HCT116 (cell line): ENCODE measurements at regions not wholly inside any gene's neighbourhood (a gene's known extent, or its start where the extent isn't known, plus 50 kb on each side); places are given as distances from the start of the nearest gene placed in this dataset.

ENCODE experiments used
- CTCF ChIP-seq, 3 experiments: fragments of 200-600 bp in 1 of 3; sonication (generic) in 1 of 3; IDR thresholded peaks in 2 of 3; conservative IDR thresholded peaks in 1 of 3; 2 replicates each; pipeline ENCODE4 v1.5.1; 2012 to 2017; ENCODE audit warnings: low read depth in 2 of 3, low read length in 2 of 3, antibody characterized with exemption in 1 of 3, borderline replicate concordance in 1 of 3, control low read depth in 1 of 3, mild to moderate bottlenecking in 1 of 3, mixed read lengths in 1 of 3, mixed run types in 1 of 3, moderate library complexity in 1 of 3; ENCODE audit not compliant: insufficient read depth in 1 of 3
- EGR1 ChIP-seq: IDR thresholded peaks from 2 replicates; pipeline ENCODE4 v1.6.1; 2012; ENCODE audit warnings: low read depth
- EZH2 ChIP-seq: fragments of 200-600 bp; sonication (generic); IDR thresholded peaks from 2 replicates; pipeline ENCODE4 v1.6.1; 2017; ENCODE audit warnings: antibody characterized with exemption, mixed run types
- MAX ChIP-seq: IDR thresholded peaks from 2 replicates; pipeline ENCODE4 v1.6.1; 2012
- POLR2A ChIP-seq: IDR thresholded peaks from 2 replicates; pipeline ENCODE4 v1.7.0; 2011; ENCODE audit warnings: borderline replicate concordance; ENCODE audit not compliant: insufficient read depth, insufficient read length; ENCODE audit errors: extremely low read depth
- POLR2AphosphoS5 ChIP-seq: IDR thresholded peaks from 2 replicates; pipeline ENCODE4 v1.6.1; 2011; ENCODE audit warnings: mild to moderate bottlenecking, low read depth, low read length, moderate library complexity
- RAD21 ChIP-seq: IDR thresholded peaks from 2 replicates; pipeline ENCODE4 v1.6.1; 2012; ENCODE audit warnings: low read depth, mild to moderate bottlenecking
- REST ChIP-seq: IDR thresholded peaks from 2 replicates; pipeline ENCODE4 v1.6.1; 2012; ENCODE audit warnings: low read depth
- SIN3A ChIP-seq: IDR thresholded peaks from 2 replicates; pipeline ENCODE4 v1.6.1; 2012; ENCODE audit warnings: low read depth
- SP1 ChIP-seq: IDR thresholded peaks from 2 replicates; pipeline ENCODE4 v1.6.1; 2012; ENCODE audit warnings: low read depth
- SRF ChIP-seq: IDR thresholded peaks from 2 replicates; pipeline ENCODE4 v1.6.1; 2012; ENCODE audit warnings: low read depth
- TCF7L2 ChIP-seq: IDR thresholded peaks from 2 replicates; pipeline ENCODE4 v1.7.0; 2011; ENCODE audit warnings: borderline replicate concordance, inconsistent platforms; ENCODE audit not compliant: insufficient read depth, insufficient read length; ENCODE audit errors: extremely low read depth
- ZNF274 ChIP-seq: fragments of 200-500 bp; sonication (Bioruptor generic); IDR thresholded peaks from 2 replicates; pipeline ENCODE4 v1.6.1; 2014; ENCODE audit warnings: mild to moderate bottlenecking, low read depth, low read length, inconsistent platforms
- TF ChIP-seq, protein P1 (sequence below): IDR thresholded peaks from 2 replicates; pipeline ENCODE4 v1.6.1; 2012

GRCh38 chr2:124995185-124995912 lies 970.3 kb downstream of the CNTNAP5 start:
- TF ChIP-seq POLR2AphosphoS5: no peak
- TF ChIP-seq CTCF (IDR thresholded peaks at IDR 0.05 in 2 of 3, conservative IDR thresholded peaks at IDR 0.05 in 1 of 3; ENCODE audit: borderline replicate concordance in 1 of 3, insufficient read depth in 1 of 3, low read depth in 2 of 3, low read length in 2 of 3): no peak
- no peak for TF ChIP-seq TCF7L2
- no peak for TF ChIP-seq POLR2A
- TF ChIP-seq EGR1: no peak
- TF ChIP-seq EZH2: no peak
- TF ChIP-seq ZNF274: no peak
- TF ChIP-seq SRF: no peak
- no peak for TF ChIP-seq RAD21
- TF ChIP-seq SIN3A: no peak
- TF ChIP-seq SP1: no peak
- no peak for TF ChIP-seq MAX
- TF ChIP-seq, protein P1, sequence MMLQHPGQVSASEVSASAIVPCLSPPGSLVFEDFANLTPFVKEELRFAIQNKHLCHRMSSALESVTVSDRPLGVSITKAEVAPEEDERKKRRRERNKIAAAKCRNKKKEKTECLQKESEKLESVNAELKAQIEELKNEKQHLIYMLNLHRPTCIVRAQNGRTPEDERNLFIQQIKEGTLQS: no peak
- TF ChIP-seq REST: no peak
